NCI-H187 treated with DMSO at 0.1 percent for 48 hours (cell line): ENCODE measurements at regions not wholly inside any gene's neighbourhood (a gene's known extent, or its start where the extent isn't known, plus 50 kb on each side); places are given as distances from the start of the nearest gene placed in this dataset.

Experiments used
- DNase-seq: peaks from one replicate; lab custom pipeline; 2025; lab: John Stamatoyannopoulos, UW

DNA sequence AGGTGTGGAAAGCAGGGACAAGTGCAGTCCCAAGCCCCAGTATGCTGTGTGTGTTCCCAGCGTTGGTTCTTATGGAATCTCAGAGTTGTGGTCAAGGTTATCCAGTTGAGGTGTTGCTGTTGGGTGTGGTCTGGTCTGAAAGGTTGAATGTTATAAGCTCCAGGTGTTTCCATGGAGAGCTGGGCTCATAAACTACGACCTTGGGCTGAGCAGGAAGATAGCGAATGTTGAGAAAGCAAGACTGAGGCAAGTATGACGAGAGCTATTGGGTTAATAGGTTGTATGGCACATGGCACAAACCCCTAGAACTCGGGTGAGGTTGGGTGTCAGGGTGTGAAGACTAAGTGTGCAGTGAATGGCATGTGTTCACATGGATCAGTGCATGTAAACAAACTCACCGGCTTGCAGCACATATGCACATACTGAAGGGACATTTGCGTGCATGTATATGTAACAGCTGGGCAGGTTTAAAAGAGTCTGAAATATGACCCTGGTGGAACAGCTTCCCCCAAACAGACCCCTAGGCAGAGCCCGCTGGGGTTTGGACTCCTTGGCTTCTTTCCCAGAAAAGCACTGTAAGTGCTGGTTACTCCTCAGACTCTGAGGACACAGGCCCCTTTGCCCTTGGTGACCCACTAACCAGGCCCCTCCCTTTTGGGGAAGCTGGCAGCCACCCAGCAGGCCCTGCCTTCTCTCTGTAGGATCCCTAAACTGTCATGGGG is 117.5 kb downstream of the NAV1 start:
- no peak for DNase-seq

DNA sequence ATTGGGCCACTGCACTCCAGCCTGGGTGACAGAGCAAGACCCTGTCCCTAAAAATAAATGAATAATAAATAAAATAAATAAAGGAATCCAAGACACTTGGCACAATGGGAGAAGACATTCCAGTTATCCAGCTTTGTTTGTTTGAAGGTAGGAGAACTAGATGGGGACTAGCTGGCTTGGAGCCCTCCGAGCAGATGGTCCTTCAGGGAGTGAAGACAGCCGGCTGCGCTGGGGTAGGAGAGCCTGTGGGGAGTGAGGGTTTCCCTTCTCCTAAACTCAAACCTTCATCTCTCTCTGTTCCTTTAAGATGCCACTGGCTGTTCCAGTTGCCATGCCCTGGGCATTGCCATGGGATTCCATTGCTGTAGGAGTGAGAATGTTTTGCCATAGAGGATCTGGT is 120.6 kb downstream of the NAV1 start:
- DNase-seq, result no peak

DNA sequence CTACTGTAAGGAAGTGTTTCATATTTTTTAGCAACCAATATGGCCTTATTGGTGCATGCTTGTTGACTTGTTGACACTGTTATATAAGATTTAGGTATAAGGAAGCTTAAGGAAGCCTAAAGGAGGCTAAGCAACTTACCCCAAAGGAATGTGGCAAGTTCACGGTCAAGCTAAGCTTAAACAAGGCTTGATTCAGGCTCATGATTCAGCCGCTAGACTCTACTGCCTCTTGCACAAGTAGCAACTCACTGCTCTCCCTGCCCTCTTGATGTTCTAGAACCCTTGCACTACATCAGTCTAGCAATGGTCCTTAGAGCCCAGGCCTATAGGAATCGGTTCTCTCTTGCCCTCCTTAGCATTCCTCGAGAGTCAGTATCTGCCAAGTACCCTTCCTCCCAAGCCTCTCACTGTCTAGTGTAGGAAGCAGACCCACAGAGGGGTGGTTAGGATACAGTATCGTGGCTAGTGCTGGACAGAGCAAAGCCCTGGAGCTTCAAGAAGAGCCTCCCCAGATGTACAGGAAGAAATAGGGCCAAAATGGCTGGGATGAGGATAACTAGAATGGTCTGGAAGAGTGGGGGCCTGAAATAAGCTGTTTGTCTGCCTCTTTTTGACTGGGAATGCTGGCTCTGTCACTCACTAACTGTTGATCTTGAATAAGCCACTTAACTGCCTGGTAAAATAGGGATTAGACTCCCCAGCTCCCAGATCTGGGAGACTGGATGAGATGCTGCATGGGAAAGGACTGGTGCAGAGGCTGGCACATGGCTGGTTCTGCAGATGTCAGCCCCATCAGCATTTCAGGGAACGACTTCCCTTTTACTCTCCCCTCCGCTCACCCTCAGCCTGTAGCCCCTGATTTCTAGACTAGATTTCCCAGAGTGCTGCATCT is 122.2 kb downstream of the NAV1 start:
- DNase-seq, result no peak

DNA sequence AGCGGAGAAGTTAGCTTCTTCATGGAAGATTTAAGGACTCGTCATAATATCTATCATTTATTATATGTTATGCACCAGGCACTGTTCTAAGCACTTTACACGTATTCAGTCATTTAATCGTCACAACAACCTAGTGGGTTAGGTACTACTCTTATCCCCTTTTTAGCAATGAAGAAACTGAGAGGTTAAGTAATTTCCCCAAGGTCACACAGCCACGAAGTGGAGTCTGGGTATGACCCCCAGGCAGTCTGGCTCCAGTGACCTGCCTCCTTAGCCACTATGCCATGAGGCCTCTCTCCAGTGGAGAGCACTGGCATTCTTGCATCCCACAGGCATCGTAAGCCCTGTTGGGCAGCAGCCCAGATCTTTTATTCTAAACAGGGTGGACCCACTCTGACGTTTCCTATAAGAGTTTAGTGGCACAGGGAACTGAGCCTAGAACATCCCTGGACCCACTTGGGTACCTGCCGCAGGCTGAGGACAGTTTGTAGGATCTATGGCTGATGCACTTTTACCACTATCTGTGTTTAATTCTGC is 123.0 kb downstream of the NAV1 start:
- no peak for DNase-seq

DNA sequence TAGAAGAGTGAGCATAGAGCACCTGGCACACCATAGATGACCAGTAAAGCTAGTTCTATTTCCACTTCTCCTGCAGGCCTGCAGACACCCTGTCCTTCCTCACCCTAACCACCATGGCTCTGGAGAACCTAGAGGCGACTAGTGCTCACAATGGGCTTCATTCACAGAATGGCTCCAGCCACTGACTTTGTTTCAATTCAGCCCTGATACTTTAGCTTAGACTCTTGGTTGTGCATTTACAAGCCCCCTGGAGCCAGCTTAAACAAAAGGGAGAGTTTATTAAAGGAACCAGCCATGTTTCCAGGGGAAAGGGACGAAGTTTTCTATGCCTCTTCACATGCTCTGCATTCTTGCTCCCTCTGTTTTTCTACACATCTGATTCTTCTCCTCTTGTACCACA is 123.7 kb downstream of the NAV1 start:
- no peak for DNase-seq

DNA sequence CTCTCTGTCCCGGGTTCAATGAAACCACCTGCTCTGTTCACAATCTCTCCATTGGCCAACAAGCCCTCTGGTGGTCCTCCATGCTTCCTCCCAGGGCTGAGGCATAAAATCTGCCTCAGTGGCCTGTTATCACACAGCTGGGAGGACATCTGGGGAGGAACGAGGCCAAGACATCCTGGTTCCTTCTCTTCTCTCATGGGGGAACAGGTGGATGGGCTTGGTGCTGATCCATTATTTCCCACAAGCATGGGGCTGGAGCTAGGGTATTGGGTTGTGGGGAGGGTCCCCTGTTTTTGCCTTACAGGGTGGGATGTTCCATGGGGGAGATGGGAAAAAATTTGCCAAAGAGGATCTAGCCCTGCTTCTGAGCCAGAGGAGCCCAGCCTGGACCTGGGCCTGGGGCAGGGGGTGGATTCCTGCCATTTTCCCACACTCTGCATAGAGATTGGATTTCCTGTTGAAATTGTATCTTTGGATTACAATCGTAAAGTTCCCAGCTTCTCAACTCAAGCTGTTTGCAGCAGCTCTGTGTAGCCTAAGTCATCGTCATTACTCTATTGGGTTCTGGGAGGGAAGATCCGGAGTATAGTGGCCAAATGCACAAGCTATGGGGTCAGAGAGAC is 124.7 kb downstream of the NAV1 start:
- no peak for DNase-seq

DNA sequence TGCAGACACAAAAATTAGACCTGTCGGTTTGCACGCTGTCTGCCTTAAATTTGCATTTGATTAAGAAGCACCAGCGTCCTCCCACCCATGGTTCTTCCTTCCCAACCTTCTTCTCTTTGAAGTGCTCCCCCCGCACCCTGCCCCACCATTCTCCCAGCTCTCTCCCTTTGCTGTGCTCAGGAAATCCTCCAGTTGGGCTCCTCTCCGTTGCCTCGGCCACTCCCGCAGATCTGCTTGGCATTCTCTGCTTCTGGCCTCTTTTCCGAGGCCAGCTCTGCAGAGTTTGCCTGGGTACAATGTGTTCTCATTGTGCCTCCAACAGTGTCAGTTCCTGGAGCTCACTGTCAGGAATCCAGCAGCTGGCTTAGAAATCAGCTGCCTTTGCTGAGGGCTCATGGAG is 126.1 kb downstream of the NAV1 start:
- DNase-seq, result no peak

DNA sequence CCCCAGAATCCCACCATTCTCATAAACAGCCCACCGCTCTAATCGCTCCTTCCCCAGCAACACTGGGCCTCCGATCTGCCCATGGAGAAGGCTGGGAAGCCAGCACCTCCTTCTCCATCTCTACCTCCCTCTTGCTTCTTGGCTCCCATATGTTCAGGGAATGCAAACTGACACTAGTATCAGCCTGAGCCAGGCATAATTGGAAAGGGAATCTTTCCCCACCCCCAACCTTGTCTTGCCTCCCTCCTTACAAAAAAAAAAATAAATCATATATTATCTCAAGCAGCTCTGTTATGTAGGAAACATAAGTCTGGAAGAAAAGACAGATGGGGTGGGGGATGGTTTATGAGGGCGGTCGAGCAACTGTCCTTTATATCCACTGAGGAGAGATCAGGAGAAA is 127.2 kb downstream of the NAV1 start:
- DNase-seq, result no peak

DNA sequence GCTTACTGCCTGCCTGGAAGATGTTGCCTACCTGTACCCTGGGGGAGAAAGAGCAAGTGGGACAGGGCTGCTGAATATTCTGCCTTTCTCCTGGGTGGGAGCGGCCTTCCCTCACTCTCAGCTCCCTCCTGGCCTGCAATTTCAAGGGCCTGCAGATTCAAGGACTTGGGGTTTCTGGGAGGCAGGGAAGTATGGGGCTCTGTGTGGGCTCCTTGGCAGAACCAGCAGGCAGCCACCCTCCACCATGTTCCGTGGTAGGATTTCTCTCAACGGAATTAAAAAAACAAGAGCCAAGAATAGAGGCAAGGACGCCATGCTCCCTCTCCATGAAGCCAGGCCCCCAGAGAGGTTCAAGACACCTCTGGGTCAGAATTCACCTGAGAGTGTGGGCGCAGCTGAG is 127.7 kb downstream of the NAV1 start:
- no peak for DNase-seq

DNA sequence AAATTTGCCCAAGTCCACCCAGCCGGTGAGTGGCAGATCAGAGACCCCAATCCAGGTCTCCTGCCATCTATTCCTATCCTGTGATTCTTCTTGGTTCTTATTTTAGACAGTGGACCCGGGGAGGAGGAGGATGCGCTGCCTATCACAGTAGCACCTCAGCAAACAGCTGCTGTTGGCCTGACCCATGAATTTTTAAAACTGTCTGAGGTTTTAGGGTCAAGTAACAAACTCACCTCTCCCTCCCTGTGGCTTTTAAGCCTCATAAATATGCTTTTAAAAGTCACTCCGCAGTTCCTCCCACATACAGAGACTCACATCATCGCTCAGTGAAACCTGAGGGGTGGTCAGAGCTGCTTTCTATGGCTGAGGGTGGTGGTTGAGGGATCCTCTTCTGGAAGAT is 128.6 kb downstream of the NAV1 start:
- no peak for DNase-seq

DNA sequence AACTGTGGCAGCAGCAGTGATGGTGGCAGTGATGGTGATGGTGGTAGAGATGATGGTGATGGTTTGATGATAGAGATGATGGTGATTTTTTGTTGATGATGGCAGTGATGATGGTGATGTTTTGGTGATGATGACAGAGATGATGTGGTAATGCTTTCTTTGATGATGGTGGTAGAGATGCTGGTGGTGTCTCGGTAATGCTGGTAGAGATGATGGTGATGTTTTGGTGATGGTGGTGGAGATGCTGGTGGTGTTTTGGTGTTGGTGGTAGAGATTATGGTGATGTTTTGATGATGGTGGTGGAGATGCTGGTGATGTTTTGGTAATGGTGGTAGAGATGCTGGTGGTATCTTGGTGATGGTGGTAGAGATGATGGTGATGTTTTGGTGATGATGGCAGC is 131.6 kb downstream of the NAV1 start:
- DNase-seq, result no peak

DNA sequence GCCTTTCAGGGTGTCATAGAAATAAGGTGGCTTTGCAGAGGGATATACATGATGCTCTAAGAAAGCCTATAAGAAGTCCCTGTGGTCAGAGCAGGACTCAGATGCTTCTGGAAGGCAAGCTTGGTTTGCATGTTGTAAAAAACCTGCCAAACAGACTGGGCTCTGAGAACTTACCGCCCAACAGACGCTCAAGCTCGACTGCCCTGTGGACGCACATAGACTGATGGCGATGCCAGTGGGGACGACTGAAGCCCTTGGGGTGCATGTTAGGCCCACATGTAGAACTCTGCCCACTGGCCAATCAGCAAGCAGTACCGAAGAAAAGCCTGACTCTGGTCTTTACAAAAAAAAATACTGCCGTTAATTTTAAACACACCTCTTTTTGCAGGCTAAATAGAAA is 133.8 kb downstream of the NAV1 start:
- no peak for DNase-seq

DNA sequence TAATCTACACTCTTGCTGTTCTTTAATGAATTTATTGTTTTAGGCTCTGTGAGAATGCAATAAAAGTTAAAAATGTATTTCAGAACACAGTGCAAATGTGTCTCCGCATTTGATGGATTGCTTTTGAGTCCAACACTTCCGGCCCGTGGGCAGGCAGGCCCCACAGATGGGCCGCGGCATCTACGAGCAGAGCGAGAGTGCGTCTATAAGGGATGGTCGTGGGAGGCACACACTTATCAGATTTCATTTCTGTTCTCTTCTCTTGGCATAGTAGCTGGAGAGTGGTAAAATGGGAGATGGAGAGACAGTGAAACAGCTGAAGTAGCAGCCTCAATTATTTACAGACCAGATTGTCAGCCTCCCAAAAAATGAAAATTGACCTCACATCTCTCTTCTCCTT is 134.2 kb downstream of the NAV1 start:
- no peak for DNase-seq

DNA sequence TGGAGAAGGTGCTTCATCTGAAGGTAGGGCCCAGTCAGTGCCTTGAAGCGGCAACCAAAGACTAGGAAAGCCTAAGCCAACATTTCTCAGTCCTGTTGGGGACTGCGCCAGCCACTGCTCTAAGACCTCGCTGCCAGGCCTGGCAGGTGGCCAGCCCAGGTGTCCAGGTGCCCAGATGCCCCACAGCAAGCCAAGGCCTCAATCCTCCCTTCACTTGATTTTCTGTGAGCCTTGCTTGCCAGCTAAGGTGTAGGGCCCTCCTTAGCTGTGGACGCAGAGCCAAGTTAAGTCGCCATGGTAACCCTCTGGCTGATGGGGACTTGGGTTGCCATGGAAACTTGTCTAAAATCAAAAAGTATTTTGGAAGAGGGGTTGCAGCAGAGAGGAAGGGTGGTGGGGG is 135.0 kb downstream of the NAV1 start:
- DNase-seq, result no peak

DNA sequence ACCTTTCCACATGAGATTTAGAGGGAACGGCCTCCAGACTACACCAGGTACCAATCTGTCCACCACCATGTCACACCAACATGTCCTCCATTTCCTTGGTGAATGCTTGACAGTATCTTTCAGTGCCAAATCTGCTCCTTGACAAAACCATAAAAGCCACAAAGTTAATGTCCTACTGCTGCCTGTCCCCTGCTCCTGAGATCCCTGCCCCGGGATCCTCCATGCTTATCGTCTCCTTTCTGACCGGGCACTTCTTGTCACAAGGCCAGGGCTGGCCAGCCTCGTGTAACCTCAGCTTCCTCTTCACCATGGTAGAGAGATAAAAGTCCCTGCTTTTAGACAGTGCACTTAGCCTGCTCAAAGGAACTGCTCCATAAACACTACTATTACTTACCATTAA is 136.2 kb downstream of the NAV1 start:
- DNase-seq, result no peak

DNA sequence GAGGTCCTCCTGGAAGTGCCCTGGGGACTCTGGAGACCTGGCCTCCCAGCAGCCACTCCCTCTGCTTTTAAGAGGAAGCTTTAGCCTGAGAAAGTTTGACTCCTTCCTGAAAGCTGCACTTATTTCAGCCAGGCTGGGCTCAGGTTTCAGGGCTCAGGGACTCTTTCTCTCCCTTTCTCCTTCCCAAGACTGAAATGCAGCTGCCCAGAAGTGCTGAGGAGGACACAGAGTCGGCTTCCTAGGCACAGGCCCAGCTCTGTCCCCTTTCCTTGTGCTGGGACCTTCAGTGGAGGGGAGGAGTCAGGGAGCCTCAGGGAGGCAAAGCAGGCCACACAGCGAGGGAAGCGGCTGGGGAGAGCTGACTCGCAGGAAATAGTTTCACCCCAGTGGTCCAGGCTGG is 137.3 kb downstream of the NAV1 start:
- DNase-seq, result no peak

DNA sequence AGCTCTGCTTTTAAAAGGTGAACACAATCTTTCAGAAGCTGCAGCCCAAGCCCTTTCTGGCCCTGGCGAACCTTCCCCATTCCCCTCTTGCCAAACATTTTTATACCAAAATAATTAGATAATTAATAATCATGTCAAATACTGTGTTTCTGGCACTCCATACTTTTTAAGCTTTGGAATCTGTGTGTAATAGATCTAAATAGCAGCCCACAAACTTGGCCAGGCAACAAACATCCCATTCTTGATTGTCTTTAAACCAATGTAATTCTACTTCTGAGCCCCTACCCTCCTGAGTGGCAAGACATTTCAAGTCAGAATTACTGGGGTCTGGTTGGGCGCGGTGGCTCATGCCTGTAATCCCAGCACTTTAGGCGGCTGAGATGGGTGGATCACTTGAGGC is 137.7 kb downstream of the NAV1 start:
- DNase-seq, result no peak

DNA sequence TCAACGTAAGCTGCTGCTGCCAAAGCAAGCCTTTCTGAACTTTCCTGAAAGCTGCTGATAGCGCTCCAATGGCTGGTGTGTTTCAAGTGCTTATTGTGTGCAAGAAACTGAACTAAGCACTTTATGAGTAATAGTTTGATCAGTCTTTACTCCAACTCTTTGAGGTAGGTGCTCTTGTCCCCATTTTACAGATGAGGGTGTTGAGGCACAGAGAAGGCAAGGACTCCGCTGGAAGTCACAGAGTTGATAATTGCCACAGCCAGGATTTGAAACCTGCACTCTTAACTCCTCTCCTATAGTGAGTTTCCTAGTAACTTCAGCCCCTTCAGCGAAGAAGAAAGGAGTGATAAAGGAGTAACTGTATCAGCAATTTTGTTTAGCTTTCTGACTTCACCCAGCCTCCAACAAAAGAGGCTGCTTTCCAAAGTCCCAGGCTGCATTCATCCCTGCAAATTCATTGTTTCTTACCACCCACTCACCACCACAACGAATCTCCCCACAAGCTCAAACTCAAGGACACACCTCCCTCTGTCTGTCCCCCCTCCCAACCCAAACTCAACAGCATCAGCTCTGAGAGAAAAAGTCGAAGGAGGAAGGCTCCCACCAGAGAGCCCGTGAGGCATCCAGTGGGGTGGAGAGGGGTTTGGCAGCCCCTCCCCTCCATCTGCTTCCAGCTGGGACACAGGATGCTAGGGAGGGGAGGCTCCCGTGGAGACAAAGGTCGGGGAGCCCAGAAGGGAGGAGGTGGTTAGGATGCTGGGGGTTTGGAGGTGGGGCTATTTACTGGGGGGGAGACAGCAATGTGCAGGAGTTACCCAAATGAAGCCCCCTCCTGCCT is 139.6 kb downstream of the NAV1 start:
- no peak for DNase-seq

DNA sequence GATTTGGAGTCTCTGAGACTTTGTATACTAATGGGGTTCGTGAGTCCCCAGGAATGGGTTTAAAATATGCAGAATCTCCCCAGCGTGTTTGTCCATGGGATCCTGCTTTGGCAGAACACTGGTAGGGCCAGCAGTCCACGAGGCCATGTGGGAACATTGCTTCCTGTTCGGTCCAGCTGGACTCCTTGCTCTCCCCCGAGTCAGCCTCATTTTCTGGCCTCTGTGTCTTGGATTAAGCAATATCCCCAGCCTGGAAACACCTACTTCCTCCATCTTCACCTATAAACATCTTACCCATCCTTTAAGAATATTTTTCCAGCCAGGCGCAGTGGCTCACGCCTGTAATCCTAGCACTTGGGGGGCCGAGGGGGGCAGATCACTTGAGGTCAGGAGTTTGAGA is 142.4 kb downstream of the NAV1 start:
- DNase-seq, result no peak

DNA sequence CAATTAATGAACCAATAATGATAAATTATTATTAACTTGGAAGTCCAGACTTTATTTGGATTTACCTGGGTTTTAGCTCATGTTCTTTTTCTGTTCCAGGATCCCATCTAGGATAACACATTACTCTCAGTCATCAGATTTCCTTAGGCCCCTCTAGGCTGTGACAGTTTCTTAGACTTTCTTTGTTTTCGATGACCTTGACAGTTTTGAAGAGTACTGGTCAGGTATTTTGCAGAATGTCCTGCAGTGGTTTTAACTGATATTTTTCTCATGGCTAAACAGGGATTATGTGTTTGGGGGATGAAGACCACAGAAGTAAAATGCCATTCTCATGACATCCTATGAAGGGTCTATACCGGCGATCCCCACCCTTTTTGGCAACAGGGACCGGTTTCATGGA is 144.0 kb downstream of the NAV1 start:
- no peak for DNase-seq

DNA sequence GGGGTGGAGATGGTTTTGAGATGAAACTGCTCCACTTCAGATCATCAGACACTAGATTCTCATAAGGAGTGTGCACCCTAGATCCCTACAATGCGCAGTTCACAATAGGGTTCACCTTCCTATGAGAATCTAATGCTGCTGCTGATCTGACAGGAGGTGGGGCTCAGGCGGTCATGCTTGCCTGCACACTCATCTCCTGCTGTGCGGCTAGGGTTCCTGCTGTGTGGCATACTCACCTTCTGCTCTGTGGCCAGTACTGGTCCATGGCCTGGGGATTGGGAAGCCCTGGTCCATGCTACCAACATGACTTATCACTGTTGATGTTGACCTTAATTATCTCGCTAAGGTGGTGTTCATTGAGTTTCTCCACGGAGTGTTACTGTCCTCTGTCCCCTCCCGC is 144.5 kb downstream of the NAV1 start:
- DNase-seq, result no peak

DNA sequence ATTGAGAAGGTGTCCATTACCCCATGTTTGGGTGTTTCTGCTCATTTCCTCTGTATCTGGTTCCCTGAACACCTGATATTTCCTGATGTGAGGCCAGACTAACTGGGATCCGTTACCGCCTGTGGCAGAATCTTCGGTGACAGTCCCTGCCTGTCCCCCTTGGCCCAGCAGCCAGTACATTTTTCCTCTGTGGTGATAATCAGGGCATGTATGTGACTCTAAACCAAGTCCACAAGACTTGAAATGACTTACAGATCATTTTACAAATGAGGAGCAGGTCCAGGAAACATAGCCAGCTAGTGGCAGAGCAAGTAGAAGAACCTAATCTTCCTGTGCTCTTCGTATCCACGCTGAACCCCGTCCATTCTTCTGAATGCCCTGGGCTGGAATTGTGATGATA is 143.5 kb upstream of the IPO9 start:
- DNase-seq, result no peak
